HG03342 (cell line): ENCODE measurements at regions not wholly inside any gene's neighbourhood (a gene's known extent, or its start where the extent isn't known, plus 50 kb on each side); places are given as distances from the start of the nearest gene placed in this dataset.

Experiments used
- ATAC-seq: cut with Tn5 transposase; IDR thresholded peaks from one replicate; pipeline ENCODE4 v1.9.1; 2021; ENCODE audit warnings: mild to moderate bottlenecking, moderate library complexity; ENCODE audit not compliant: unreplicated experiment

DNA sequence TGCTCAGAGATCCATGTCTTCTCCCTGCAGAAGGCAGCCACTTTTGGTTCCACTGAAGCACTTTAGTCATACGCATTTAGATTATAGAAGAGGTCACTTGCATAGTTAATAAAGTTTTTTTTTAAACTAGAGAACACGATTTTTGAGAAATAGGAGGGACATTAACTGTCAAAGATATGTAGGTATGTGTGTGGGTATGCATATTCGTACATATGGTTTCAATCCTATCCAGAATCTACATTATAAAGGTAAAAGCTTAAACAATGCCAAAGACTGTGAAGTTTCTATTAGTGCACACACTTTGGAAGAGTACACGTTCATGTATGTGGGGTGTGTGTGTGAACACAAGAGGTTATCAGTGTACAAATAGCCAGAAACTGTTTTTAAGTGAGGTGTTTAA is 103.2 kb downstream of the BTBD3 start:
- ATAC-seq, result no peak

DNA sequence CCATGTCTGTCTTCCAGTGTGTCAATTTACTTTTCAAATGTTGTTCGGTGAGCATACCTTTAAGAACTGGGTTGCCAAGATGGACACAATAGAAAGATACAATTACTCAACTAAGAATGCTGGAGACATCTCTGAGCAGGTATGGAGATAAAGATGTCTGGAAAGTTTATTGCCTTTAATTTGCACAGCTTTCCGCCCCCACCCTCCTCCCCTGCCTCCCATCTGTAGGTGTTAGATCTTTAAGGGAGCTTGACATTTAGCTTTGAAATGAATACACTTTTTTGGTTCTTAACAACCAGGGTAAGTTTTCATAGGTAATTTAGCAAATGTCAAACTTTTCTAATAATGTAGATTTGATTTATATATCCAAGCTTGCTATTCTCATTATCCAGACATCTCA is 104.4 kb downstream of the BTBD3 start:
- ATAC-seq, result no peak

DNA sequence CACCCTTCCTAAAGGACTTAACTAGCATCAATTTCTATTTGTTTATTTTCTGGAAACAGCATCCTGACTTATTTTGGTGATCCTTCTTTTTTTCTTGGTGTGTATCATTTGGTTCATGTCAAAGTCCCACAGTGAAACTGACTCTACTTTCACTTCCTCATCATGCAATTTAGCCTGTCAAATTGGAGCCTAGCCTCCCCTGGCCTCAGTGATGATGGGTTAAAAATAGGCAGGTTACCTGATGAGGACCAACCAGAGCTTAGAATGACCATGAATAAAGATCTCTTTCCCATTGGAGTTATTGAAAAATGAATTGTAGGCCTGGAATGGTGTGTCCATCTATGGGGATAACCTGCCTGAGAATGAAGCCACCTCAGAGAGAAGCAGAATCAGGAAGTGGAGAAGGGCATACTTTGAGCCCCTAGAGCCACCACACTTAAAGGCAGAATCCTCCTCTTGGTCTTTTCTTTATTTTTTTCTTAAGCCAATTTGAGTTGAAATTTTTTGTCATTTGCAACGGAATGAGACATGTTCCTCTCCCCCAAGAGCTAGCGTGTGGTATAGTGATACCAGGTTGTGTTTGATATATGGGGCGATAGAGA is 105.6 kb downstream of the BTBD3 start:
- ATAC-seq, result peak; percentile 51

GRCh38 chr20:12028771-12029170 is 111.1 kb downstream of the BTBD3 start:
- ATAC-seq, result no peak

- ATAC-seq, result no peak
These were observed 112.8 kb downstream of the BTBD3 start for GRCh38 chr20:12030470-12030869.

DNA sequence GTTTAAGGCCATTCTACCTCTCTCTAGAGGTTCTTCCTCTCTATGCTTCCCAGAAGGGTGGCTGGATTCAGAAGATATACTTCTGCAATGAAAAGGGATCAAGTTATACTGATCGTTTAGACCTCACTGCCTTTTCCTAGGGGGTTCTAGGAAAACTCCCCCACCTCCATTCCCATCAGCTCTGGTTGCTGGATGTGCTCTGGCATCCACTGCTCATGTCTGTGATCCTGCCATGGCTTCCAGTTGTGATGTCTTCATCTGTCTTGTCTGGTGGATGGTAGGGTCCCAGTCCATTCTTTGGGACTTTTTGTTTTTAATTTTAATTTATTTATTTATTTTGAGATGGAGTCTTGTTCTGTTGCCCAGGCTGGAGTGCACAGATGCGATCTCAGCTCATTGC is 118.4 kb downstream of the BTBD3 start:
- ATAC-seq, result no peak

DNA sequence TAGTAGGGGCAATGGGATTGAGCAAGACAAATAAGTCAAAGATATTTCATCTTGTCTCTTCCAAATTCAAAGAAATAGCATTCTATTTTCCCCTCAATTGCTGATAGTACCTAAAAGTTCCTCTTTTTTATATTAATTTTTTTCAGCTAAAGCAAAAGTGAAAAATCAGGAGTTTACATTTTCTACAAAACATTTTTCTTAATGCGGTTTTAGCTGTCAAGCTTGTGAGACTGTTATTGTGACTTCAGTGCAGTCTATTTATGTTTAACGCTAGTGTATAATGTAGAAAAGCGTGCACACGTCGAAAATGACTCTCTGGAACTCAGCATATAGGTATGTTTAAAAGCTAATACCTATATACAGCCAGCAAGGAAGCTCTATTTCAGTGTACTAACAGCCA is 119.8 kb downstream of the BTBD3 start:
- ATAC-seq, result no peak

DNA sequence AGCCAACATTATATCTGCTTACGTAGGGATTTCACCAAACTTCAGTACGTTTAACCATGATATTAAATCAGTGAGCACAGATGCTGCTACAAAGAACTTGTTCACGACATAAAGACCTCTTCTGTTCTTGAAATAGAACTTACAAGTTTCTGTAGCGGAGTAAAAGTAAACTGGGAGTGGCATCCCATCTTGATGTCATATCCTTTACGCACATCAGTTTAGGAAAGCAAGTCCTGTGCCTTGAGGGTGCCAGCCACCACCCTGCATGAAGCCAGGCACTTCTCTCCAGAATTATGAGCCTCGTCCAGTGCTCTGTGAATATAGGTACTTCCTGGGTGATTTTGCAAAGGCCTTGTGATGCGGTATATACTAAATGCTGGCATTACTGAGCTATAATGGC is 122.6 kb downstream of the BTBD3 start:
- ATAC-seq, result no peak

DNA sequence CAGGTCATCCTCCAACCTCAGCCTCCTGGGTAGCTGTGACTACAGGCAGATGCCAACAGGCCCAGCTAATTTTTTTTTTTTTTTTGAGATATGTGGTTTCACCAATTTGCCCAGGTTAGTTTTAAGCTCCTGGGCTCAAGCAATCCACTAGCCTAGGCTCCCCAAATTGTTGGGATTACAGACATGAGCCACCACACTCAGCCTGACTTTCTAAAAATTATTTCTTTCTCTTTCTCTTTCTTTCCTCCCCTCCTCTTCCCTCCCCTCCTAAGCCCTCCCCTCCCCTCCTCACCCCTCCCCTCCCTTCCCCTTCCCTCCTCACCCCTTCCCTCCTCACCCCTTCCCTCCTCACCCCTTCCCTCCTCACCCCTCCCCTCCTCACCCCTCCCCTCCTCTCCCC is 127.3 kb downstream of the BTBD3 start:
- ATAC-seq, result no peak

DNA sequence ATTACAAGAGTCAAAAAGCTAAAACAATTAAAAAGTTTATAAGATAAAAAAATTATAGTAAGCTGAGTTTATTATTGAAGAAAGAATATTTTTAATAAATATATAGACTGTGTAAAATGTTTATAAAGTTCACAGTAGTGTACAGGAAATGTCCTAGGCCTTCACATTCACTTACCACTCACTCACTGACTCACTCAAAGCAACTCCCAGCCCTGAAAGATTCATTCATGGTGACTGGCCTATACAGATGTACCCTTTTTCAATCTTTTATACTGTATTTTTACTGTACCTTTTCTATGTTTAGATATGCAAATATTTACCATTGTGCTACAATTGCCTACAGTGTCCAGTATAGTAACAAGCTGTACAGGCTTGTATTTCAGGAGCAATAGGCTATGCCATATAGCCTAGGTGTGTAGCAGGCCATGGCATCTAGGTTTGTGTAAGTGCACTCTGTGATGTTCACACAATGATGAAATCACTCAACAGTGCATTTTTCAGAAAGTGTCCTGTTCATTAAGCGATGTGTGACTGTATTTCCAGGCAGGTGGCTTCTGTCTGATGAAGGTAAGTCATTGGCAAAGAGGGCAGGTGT is 130.2 kb downstream of the BTBD3 start:
- ATAC-seq, result no peak

GRCh38 chr20:12049125-12049524 is 131.4 kb downstream of the BTBD3 start:
- no peak for ATAC-seq

- ATAC-seq, result no peak
These were observed 133.8 kb downstream of the BTBD3 start for GRCh38 chr20:12051206-12052163.

- no peak for ATAC-seq
These were observed 135.7 kb downstream of the BTBD3 start for GRCh38 chr20:12053353-12053752.

DNA sequence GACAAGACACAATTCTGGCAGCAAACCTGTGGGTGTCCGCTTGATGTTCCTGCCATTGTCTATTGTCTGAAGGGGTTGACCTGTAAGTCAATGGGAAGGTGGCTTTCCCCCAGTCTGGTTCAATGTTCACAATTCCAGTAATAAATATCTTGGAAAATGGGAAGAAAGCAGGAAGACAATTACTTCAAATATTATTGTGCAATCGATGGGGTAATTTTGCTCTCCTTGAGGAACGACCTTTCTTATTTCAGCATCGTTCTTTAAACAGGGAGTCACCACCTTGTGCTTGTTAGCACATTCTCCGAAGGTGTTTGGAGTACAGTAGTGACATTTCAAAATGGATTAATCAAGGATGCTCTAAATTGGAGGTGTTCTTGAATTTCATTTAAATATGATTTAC is 136.9 kb downstream of the BTBD3 start:
- no peak for ATAC-seq

GRCh38 chr20:12055161-12055560 is 137.5 kb downstream of the BTBD3 start:
- ATAC-seq, result no peak

GRCh38 chr20:12056839-12057238 is 139.1 kb downstream of the BTBD3 start:
- no peak for ATAC-seq

DNA sequence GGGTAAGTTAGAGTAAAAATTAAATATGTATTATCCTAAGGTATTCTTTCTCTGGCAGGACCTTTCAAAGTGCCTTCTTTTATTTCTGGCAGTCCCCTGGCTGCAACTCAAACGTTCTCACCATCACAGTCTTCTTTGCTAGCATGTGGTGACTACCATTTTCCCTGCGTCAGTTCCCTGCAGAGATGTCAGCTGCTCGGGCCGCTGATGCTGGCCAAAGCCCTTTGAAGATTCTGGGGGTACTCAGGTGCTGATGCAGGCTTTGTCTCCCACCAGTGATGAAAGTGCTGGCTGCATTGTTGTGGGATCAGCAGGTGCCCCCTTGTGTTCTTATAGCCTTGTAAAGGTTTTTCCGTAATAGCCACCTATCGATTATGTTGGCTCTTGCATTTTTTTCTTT is 140.1 kb downstream of the BTBD3 start:
- ATAC-seq, result no peak

DNA sequence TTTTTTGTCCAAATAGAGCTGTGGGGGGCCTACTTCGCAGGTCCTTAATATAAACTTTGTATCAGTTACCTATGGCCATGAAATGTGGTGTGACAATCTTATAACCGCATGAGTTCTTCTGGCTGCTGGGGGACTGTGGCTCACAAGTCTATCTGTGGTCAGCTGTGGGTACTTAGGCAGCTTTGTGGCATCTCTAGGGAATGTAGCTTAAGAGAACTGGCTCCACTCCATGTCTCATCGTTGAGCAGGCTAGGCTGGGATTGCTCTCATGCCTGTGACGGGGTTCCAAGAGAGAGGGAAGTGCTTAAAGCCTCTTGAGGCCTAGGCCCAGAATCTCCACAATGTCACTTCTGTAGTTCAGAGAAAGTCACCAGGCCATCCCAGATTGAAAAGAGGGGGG is 140.5 kb downstream of the BTBD3 start:
- ATAC-seq, result no peak

DNA sequence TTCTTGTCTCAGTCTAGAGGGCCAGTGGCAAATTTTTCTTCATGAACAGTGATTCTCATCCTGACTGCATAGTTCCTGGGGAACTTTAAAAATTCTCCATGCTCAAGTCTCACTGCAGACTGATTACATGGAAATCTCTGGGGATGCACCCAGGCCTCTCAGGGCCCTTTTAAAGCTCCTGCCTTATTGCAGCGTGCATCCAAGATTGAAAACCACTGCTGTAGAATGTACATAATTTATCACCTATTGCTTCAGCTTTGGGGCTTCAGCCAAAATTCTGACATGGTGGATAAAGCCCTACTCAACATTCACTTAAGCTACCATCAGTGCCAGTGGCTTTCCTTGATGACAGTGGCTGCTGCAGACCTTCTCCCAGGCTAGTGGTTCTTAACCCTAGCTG is 143.8 kb downstream of the BTBD3 start:
- no peak for ATAC-seq

DNA sequence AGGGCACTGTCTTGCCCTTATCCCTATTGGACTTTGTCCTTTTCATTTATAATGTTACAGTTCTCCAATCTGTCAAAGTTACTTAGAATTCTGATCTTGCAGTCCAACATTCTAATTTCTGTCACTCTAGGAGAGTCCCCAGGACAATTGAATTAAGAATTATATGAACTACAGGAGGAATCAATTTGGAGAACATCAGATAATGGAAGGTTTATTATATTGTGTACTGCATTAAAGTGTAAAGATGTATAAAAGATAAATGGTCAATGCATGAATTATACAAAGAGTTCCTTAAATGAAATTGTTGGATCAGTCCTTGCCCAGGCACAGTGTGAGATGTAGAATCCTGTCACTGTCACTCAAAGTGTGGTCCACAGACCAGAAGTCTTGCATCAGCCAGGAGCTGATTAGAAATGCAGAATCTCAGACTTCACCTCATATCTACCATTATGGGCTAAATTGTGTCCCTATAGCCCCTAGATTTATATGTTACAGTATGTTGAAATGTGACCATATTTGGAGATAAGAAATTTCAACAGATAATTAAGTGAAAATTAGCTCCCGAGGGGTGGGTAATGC is 145.5 kb downstream of the BTBD3 start:
- no peak for ATAC-seq

DNA sequence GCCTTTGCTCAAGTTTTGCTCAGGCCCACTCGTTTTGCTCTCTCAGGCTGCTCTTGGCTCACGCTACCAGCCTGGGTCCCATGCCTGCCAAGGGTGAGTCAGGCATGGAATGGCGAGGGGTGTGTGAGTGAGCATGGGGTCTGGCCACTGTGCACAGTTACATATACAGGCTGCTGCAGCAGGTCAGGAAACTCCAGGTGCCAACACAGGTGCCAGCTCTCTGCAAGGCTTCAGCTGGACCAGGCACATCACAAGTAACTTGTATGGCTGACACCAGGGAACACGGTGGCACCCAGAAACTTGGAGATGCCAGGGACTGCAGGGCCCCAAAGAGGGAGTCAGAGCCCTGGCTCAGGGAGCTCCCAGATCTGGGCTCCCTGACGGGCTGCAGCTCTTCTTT is 146.8 kb downstream of the BTBD3 start:
- no peak for ATAC-seq

GRCh38 chr20:12067686-12068085 is 150.0 kb downstream of the BTBD3 start:
- no peak for ATAC-seq
